Colonic mucosa (tissue), 4 donors: ENCODE measurements at regions not wholly inside any gene's neighbourhood (a gene's known extent, or its start where the extent isn't known, plus 50 kb on each side); places are given as distances from the start of the nearest gene placed in this dataset.

ENCODE experiments used
- DNase-seq: peaks from one replicate; pipeline ENCODE4 v3.0.0-alpha.2; 2020
- H3K27ac ChIP-seq: fragments of 200-600 bp; one replicate; pipeline ENCODE4 v1.8.0; 2021
- H3K27me3 ChIP-seq: fragments of 200-600 bp; one replicate; pipeline ENCODE4 v1.8.0; 2021
- H3K36me3 ChIP-seq: fragments of 200-600 bp; one replicate; pipeline ENCODE4 v1.8.0; 2021
- H3K4me1 ChIP-seq: fragments of 200-600 bp; one replicate; pipeline ENCODE4 v1.8.0; 2021; ENCODE audit warnings: mild to moderate bottlenecking
- H3K4me3 ChIP-seq: fragments of 200-600 bp; one replicate; pipeline ENCODE4 v1.8.0; 2021
- H3K9ac ChIP-seq, 2 donors: one replicate each; pipeline ENCODE4 v1.7.0; 2013; ENCODE audit warnings: control low read depth in 2 of 2, low read depth in 2 of 2, low read length in 2 of 2
- H3K9me3 ChIP-seq: fragments of 200-600 bp; one replicate; pipeline ENCODE4 v1.8.0; 2021
- intact Hi-C: fragments of 100-400 bp; cut with DNase I; formaldehyde crosslinking; loops from one replicate; pipeline ENCODE4 v1.14.1; 2022
- TF ChIP-seq, protein P1 (sequence below): fragments of 200-600 bp; IDR thresholded peaks from one replicate; pipeline ENCODE4 v1.8.0; 2022; ENCODE audit warnings: antibody characterized with exemption, mild to moderate bottlenecking
- donor health status: healthy.
- donor health status: DM: no; HTN: no; CAD: no.
- donor health status: DM: no; HTN: no; CAD: no.

DNA sequence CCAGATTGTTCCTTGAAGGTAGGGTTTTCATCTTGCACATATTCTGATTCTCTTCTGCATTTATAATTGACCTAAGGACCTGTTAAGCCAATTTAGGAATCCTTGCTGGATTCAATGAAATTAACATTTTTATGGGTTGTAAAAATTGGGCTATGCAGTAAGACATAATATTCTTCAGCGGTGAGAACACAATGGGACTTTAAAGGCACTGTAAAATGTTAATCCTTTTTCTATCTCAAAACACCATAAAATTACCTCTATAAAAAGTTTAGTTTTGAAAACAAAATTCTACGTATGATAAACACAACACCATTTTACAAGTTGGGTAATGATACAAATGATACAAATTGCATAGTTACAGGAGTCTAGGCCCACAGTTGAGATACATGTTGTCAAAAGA lies 169.2 kb upstream of the DTNA start:
- no peaks in the 10 kb centered on the region for H3K27me3 ChIP-seq
- no peaks in the 10 kb centered on the region for H3K36me3 ChIP-seq
- no peak for DNase-seq
- H3K9me3 ChIP-seq, result no peaks in the 10 kb centered on the region
- TF ChIP-seq, protein P1, sequence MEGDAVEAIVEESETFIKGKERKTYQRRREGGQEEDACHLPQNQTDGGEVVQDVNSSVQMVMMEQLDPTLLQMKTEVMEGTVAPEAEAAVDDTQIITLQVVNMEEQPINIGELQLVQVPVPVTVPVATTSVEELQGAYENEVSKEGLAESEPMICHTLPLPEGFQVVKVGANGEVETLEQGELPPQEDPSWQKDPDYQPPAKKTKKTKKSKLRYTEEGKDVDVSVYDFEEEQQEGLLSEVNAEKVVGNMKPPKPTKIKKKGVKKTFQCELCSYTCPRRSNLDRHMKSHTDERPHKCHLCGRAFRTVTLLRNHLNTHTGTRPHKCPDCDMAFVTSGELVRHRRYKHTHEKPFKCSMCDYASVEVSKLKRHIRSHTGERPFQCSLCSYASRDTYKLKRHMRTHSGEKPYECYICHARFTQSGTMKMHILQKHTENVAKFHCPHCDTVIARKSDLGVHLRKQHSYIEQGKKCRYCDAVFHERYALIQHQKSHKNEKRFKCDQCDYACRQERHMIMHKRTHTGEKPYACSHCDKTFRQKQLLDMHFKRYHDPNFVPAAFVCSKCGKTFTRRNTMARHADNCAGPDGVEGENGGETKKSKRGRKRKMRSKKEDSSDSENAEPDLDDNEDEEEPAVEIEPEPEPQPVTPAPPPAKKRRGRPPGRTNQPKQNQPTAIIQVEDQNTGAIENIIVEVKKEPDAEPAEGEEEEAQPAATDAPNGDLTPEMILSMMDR, result no peak
- H3K4me3 ChIP-seq, result no peak overlapping the region
- H3K9ac ChIP-seq, result no peak overlapping the region
- H3K27ac ChIP-seq, result no peak overlapping the region
- H3K4me1 ChIP-seq, result no peaks in the 10 kb centered on the region
- intact Hi-C loops, result no loop called here

DNA sequence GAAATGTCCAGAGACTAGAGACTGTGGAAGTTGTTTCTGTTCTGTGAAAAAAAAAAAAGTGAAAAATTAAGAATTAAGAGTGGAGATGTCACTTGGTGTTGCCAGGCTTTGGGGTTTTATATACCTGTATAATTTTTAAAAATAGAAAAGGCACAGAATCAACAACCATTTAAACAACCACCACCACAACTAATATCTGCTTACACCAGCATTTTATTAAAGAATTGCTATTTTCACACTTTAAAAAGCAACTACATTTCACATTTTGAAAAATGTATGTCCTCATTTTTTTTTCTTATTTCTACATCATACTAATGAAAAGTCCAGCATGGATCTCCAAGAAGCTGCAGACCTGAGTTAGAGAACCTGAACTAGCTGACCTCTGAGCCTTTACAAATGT lies 167.5 kb upstream of the DTNA start:
- no peaks in the 10 kb centered on the region for H3K4me1 ChIP-seq
- no peak for DNase-seq
- intact Hi-C loops, result no loop called here
- no peak overlapping the region for H3K4me3 ChIP-seq
- TF ChIP-seq, protein P1, result no peak
- no peaks in the 10 kb centered on the region for H3K9me3 ChIP-seq
- H3K27ac ChIP-seq, result no peak overlapping the region
- no peaks in the 10 kb centered on the region for H3K36me3 ChIP-seq
- no peak overlapping the region for H3K9ac ChIP-seq
- no peaks in the 10 kb centered on the region for H3K27me3 ChIP-seq

DNA sequence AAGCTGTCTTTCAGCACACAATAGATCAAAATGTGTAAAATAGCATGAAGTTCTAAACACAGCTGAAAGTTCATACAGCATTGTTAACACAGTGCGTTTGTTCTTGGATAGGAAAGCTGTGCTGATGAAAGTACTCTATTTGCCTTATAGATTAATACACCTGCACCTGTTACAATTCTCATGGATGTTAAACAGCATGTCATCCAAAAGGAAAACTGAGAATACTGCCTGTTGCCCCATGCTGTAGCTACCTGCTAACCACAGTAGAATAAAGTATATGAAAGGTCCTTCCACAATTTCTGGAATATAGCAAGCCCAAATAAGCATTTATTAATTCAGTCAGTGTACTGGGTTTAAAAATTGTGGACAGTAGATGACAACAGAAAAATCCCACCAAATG lies 166.7 kb upstream of the DTNA start:
- Histone ChIP-seq H3K9me3 (no peaks in the 10 kb centered on the region), H3K36me3 (no peaks in the 10 kb centered on the region), H3K4me3 (no peak overlapping the region), H3K27ac (no peak overlapping the region), H3K27me3 (no peaks in the 10 kb centered on the region), H3K4me1 (no peaks in the 10 kb centered on the region), H3K9ac (no peak overlapping the region)
- TF ChIP-seq, protein P1, result no peak
- no peak for DNase-seq
- intact Hi-C loops, result no loop called here

DNA sequence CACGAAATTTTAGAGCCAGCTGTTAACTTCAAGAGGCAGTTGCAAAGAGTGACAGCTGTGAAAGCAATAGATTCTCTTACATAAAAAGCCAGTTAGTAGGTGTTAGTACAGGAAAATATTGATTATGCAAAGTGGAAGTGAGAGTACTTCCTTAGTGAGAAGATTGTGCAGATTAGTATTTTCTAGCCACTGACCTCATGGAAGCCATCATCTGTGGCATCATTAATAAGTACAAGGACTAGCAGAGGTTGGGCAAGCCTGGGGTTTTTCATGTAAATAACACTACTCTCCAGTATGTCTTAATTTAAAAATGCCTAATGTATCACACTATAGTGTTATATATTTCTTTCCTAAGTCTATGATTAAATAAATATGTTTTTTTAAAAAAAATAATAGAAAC lies 166.2 kb upstream of the DTNA start:
- no peaks in the 10 kb centered on the region for H3K4me1 ChIP-seq

GRCh38 chr18:34544930-34545329 lies 165.2 kb upstream of the DTNA start:
- Histone ChIP-seq H3K27me3 (no peaks in the 10 kb centered on the region), H3K9ac (no peak overlapping the region), H3K4me3 (no peak overlapping the region), H3K9me3 (no peaks in the 10 kb centered on the region), H3K36me3 (no peaks in the 10 kb centered on the region), H3K4me1 (no peaks in the 10 kb centered on the region), H3K27ac (no peak overlapping the region)
- intact Hi-C loops, result no loop called here
- TF ChIP-seq, protein P1, result no peak
- DNase-seq, result no peak

More for the DNA sequence above, 166.2 kb upstream of the DTNA start:
- intact Hi-C loops, result no loop called here
- TF ChIP-seq, protein P1, result no peak
- no peaks in the 10 kb centered on the region for H3K9me3 ChIP-seq
- H3K9ac ChIP-seq, result no peak overlapping the region
- no peaks in the 10 kb centered on the region for H3K27me3 ChIP-seq
- no peaks in the 10 kb centered on the region for H3K36me3 ChIP-seq
- H3K4me3 ChIP-seq, result no peak overlapping the region
- H3K27ac ChIP-seq, result no peak overlapping the region
- no peak for DNase-seq
